ENCODE measurements at regions not wholly inside any gene's neighbourhood (a gene's known extent, or its start where the extent isn't known, plus 50 kb on each side); places are given as distances from the start of the nearest gene placed in this dataset.

DNA sequence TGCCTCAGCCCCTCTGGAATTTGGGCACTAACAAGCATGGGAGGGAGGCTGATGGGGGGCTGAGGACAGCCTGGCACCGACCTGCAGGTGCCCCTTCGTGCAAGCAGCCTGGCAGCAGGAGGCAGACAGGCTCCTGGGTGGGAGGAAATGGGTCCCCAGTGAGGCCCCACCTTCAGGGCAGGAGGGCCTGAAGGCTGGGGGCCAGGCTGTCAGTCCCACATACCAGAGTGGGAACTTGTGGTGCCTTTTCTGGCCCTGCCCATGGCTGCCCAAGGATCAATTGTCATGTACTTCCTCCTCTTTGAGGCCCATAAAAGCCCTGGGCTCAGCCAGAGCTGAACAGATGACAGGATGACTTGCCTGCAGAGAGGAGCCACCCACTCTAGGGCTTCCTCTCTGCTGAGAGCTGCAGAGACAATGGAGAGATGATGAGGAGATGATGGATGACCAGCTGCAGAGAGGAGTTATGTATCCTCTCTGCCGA is 141.0 kb downstream of the PDHA2 start:
- no peaks in the 10 kb centered on the region for H3K4me1 ChIP-seq
- no peak for DNase-seq
- TF ChIP-seq, protein P1, sequence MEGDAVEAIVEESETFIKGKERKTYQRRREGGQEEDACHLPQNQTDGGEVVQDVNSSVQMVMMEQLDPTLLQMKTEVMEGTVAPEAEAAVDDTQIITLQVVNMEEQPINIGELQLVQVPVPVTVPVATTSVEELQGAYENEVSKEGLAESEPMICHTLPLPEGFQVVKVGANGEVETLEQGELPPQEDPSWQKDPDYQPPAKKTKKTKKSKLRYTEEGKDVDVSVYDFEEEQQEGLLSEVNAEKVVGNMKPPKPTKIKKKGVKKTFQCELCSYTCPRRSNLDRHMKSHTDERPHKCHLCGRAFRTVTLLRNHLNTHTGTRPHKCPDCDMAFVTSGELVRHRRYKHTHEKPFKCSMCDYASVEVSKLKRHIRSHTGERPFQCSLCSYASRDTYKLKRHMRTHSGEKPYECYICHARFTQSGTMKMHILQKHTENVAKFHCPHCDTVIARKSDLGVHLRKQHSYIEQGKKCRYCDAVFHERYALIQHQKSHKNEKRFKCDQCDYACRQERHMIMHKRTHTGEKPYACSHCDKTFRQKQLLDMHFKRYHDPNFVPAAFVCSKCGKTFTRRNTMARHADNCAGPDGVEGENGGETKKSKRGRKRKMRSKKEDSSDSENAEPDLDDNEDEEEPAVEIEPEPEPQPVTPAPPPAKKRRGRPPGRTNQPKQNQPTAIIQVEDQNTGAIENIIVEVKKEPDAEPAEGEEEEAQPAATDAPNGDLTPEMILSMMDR (IDR thresholded peaks at IDR 0.05; ENCODE audit: insufficient read depth in 1 of 2, low read depth in 1 of 2, low read length in 1 of 2, severe bottlenecking in 1 of 2, unreplicated experiment in 1 of 2), result no peak
- H3K36me3 Mint-ChIP-seq (ENCODE audit: insufficient read depth, unreplicated experiment), result no peaks in the 10 kb centered on the region
- CTCF ChIA-PET, result no interaction called here
- no peaks in the 10 kb centered on the region for H3K4me1 Mint-ChIP-seq (ENCODE audit: low read depth, unreplicated experiment)
- no peak overlapping the region for H3K4me3 ChIP-seq (ENCODE audit: low read depth, low read length)
- BruUV-seq (replicated peaks), result no TSS peak
- no peaks in the 10 kb centered on the region for H3K9me3 ChIP-seq
- POLR2A ChIA-PET, result no interaction called here
- intact Hi-C loops (cut with micrococcal nuclease; ENCODE audit: unreplicated experiment), result no loop called here
- no peaks in the 10 kb centered on the region for H3K27me3 ChIP-seq (replicated peaks; ENCODE audit: control insufficient read depth, insufficient read depth, low read length)
- peaks cover 5% of the 10 kb centered on the region for H3K27me3 Mint-ChIP-seq (ENCODE audit: insufficient read depth, unreplicated experiment)
- peaks cover 9% of the 10 kb centered on the region for H3K9me3 Mint-ChIP-seq (ENCODE audit: unreplicated experiment)
- H3K27ac Mint-ChIP-seq (ENCODE audit: unreplicated experiment), result no peak overlapping the region
- H3K4me3 Mint-ChIP-seq (ENCODE audit: unreplicated experiment), result no peak overlapping the region
- H3K36me3 ChIP-seq (ENCODE audit: control insufficient read depth, insufficient read depth, low read length), result no peaks in the 10 kb centered on the region

DNA sequence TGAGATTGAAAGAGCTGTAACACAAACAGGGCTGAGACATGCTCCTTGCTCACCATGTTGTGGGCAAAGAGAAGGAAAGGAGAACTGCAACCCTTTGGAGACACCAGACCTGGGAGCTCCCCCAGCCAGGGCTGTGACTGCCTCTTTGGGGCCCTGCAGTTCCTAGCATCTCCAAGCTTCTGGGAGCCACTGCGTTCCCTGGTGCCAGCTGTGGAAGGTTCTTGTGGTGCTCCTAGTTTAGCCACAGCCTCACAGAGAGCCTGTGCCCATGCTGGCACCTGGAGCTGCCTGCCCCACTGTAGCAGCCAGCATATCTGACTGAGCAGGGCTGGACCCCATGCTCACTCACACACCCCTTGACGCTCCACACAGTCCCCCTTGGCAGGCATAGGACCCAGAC is 141.7 kb downstream of the PDHA2 start:
- POLR2A ChIA-PET, result no interaction called here
- H3K9me3 Mint-ChIP-seq (ENCODE audit: unreplicated experiment), result peaks cover 9% of the 10 kb centered on the region
- no TSS peak for BruUV-seq (replicated peaks)
- CTCF ChIA-PET, result no interaction called here
- no peaks in the 10 kb centered on the region for H3K9me3 ChIP-seq
- H3K27me3 Mint-ChIP-seq (ENCODE audit: insufficient read depth, unreplicated experiment), result peaks cover 7% of the 10 kb centered on the region
- H3K4me3 Mint-ChIP-seq (ENCODE audit: unreplicated experiment), result no peak overlapping the region
- H3K27me3 ChIP-seq (replicated peaks; ENCODE audit: control insufficient read depth, insufficient read depth, low read length), result no peaks in the 10 kb centered on the region
- no peak overlapping the region for H3K27ac Mint-ChIP-seq (ENCODE audit: unreplicated experiment)
- TF ChIP-seq, protein P1 (IDR thresholded peaks at IDR 0.05; ENCODE audit: insufficient read depth in 1 of 2, low read depth in 1 of 2, low read length in 1 of 2, severe bottlenecking in 1 of 2, unreplicated experiment in 1 of 2), result no peak
- H3K4me3 ChIP-seq (ENCODE audit: low read depth, low read length), result no peak overlapping the region
- H3K36me3 Mint-ChIP-seq (ENCODE audit: insufficient read depth, unreplicated experiment), result no peaks in the 10 kb centered on the region
- intact Hi-C loops (cut with micrococcal nuclease; ENCODE audit: unreplicated experiment), result no loop called here
- H3K4me1 ChIP-seq, result no peaks in the 10 kb centered on the region
- H3K4me1 Mint-ChIP-seq (ENCODE audit: low read depth, unreplicated experiment), result no peaks in the 10 kb centered on the region
- no peaks in the 10 kb centered on the region for H3K36me3 ChIP-seq (ENCODE audit: control insufficient read depth, insufficient read depth, low read length)
- DNase-seq, result no peak

DNA sequence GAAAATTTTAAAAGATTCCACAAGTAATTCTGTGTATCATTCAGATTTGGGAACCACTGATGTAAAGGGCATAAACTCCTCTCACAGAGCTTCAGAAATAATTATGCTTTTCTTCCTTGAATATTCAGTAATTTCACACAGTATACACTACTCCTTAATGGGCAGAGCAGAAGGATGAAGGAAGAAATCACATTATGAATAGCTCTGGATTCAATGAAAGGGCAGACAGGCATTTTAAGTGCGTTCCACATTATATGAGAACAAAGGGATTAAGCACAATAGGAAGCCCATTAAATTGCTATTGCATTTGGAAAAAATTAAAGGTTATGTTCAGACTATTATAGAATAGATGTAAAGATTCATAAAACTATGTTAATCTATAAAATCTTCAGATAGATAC is 142.6 kb downstream of the PDHA2 start:
- no peaks in the 10 kb centered on the region for H3K9me3 ChIP-seq
- H3K27me3 ChIP-seq (replicated peaks; ENCODE audit: control insufficient read depth, insufficient read depth, low read length), result no peaks in the 10 kb centered on the region
- H3K36me3 Mint-ChIP-seq (ENCODE audit: insufficient read depth, unreplicated experiment), result no peaks in the 10 kb centered on the region
- peaks cover 5% of the 10 kb centered on the region for H3K27me3 Mint-ChIP-seq (ENCODE audit: insufficient read depth, unreplicated experiment)
- no peaks in the 10 kb centered on the region for H3K36me3 ChIP-seq (ENCODE audit: control insufficient read depth, insufficient read depth, low read length)
- no peaks in the 10 kb centered on the region for H3K4me1 Mint-ChIP-seq (ENCODE audit: low read depth, unreplicated experiment)
- ChIA-PET POLR2A (no interaction called here), CTCF (no interaction called here)
- H3K4me3 Mint-ChIP-seq (ENCODE audit: unreplicated experiment), result no peak overlapping the region
- H3K4me1 ChIP-seq, result no peaks in the 10 kb centered on the region
- no peak overlapping the region for H3K27ac Mint-ChIP-seq (ENCODE audit: unreplicated experiment)
- peaks cover 9% of the 10 kb centered on the region for H3K9me3 Mint-ChIP-seq (ENCODE audit: unreplicated experiment)
- no TSS peak for BruUV-seq (replicated peaks)
- intact Hi-C loops (cut with micrococcal nuclease; ENCODE audit: unreplicated experiment), result no loop called here
- no peak for DNase-seq
- H3K4me3 ChIP-seq (ENCODE audit: low read depth, low read length), result no peak overlapping the region
- TF ChIP-seq, protein P1 (IDR thresholded peaks at IDR 0.05; ENCODE audit: insufficient read depth in 1 of 2, low read depth in 1 of 2, low read length in 1 of 2, severe bottlenecking in 1 of 2, unreplicated experiment in 1 of 2), result no peak
